HepG2 (cell line): ENCODE measurements at regions not wholly inside any gene's neighbourhood (a gene's known extent, or its start where the extent isn't known, plus 50 kb on each side); places are given as distances from the start of the nearest gene placed in this dataset.

Experiments used
- IRX3 ChIP-seq: sonication (generic); formaldehyde crosslinking; IDR thresholded peaks from 2 replicates; pipeline ENCODE4 v1.8.1; 2023; ENCODE audit warnings: mild to moderate bottlenecking, low read depth, missing genetic modification reagents, borderline replicate concordance
- ZNF235 ChIP-seq: sonication (generic); formaldehyde crosslinking; IDR thresholded peaks from 2 replicates; pipeline ENCODE4 v1.8.1; 2023; ENCODE audit warnings: mild to moderate bottlenecking, missing genetic modification reagents, borderline replicate concordance
- ZNF282 ChIP-seq: fragments of 450-650 bp; IDR thresholded peaks from 2 replicates; pipeline ENCODE4 v1.6.1; 2018; ENCODE audit not compliant: partially characterized antibody
- ZNF296 ChIP-seq: sonication (generic); formaldehyde crosslinking; conservative IDR thresholded peaks from 2 replicates; pipeline ENCODE4 v1.5.0; 2020; ENCODE audit warnings: mild to moderate bottlenecking, missing genetic modification reagents
- TF ChIP-seq, protein P1 (sequence below): sonication (generic); formaldehyde crosslinking; IDR thresholded peaks from 2 replicates; pipeline ENCODE4 v1.4.0; 2020; ENCODE audit warnings: low read depth, missing genetic modification reagents
- TF ChIP-seq, protein P2 (sequence below): sonication (generic); formaldehyde crosslinking; IDR thresholded peaks from 2 replicates; pipeline ENCODE4 v1.9.0; 2021; ENCODE audit warnings: missing genetic modification reagents, borderline replicate concordance
- TF ChIP-seq, protein P3 (sequence below): sonication (generic); formaldehyde crosslinking; IDR thresholded peaks from 2 replicates; pipeline ENCODE4 v1.5.0; 2020; ENCODE audit warnings: mild to moderate bottlenecking, missing genetic modification reagents

DNA sequence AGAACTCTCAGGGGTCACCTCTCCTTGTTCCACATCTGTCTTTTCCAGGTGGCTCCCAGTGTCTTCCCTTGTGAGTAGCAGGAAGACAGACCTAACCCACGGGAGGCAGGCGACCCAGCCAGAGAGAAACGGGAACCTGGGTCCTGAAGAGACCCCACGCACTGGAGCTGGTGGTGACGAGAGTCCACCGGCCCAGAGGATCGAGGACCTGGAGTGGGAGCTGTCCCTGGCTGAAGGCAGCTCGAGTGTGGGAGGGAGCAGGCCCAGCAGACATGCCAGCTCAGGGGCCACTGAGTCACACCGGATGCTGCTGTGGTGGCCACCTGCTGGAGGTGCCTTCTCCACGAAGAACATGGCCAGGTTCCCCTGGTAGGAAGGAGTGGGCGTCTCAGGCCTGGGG lies 66.5 kb upstream of the ATP12A start (continued):
- TF ChIP-seq, protein P1, sequence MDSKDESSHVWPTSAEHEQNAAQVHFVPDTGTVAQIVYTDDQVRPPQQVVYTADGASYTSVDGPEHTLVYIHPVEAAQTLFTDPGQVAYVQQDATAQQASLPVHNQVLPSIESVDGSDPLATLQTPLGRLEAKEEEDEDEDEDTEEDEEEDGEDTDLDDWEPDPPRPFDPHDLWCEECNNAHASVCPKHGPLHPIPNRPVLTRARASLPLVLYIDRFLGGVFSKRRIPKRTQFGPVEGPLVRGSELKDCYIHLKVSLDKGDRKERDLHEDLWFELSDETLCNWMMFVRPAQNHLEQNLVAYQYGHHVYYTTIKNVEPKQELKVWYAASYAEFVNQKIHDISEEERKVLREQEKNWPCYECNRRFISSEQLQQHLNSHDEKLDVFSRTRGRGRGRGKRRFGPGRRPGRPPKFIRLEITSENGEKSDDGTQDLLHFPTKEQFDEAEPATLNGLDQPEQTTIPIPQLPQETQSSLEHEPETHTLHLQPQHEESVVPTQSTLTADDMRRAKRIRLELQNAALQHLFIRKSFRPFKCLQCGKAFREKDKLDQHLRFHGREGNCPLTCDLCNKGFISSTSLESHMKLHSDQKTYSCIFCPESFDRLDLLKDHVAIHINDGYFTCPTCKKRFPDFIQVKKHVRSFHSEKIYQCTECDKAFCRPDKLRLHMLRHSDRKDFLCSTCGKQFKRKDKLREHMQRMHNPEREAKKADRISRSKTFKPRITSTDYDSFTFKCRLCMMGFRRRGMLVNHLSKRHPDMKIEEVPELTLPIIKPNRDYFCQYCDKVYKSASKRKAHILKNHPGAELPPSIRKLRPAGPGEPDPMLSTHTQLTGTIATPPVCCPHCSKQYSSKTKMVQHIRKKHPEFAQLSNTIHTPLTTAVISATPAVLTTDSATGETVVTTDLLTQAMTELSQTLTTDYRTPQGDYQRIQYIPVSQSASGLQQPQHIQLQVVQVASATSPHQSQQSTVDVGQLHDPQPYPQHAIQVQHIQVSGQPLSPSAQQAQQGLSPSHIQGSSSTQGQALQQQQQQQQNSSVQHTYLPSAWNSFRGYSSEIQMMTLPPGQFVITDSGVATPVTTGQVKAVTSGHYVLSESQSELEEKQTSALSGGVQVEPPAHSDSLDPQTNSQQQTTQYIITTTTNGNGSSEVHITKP: no peak
- TF ChIP-seq ZNF282: no peak
- TF ChIP-seq, protein P2, sequence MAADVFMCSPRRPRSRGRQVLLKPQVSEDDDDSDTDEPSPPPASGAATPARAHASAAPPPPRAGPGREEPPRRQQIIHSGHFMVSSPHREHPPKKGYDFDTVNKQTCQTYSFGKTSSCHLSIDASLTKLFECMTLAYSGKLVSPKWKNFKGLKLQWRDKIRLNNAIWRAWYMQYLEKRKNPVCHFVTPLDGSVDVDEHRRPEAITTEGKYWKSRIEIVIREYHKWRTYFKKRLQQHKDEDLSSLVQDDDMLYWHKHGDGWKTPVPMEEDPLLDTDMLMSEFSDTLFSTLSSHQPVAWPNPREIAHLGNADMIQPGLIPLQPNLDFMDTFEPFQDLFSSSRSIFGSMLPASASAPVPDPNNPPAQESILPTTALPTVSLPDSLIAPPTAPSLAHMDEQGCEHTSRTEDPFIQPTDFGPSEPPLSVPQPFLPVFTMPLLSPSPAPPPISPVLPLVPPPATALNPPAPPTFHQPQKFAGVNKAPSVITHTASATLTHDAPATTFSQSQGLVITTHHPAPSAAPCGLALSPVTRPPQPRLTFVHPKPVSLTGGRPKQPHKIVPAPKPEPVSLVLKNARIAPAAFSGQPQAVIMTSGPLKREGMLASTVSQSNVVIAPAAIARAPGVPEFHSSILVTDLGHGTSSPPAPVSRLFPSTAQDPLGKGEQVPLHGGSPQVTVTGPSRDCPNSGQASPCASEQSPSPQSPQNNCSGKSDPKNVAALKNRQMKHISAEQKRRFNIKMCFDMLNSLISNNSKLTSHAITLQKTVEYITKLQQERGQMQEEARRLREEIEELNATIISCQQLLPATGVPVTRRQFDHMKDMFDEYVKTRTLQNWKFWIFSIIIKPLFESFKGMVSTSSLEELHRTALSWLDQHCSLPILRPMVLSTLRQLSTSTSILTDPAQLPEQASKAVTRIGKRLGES: no peak
- TF ChIP-seq ZNF235: no peak
- TF ChIP-seq ZNF296: no peak
- TF ChIP-seq IRX3 (CRISPR knock-in tag): no peak
- TF ChIP-seq, protein P3, sequence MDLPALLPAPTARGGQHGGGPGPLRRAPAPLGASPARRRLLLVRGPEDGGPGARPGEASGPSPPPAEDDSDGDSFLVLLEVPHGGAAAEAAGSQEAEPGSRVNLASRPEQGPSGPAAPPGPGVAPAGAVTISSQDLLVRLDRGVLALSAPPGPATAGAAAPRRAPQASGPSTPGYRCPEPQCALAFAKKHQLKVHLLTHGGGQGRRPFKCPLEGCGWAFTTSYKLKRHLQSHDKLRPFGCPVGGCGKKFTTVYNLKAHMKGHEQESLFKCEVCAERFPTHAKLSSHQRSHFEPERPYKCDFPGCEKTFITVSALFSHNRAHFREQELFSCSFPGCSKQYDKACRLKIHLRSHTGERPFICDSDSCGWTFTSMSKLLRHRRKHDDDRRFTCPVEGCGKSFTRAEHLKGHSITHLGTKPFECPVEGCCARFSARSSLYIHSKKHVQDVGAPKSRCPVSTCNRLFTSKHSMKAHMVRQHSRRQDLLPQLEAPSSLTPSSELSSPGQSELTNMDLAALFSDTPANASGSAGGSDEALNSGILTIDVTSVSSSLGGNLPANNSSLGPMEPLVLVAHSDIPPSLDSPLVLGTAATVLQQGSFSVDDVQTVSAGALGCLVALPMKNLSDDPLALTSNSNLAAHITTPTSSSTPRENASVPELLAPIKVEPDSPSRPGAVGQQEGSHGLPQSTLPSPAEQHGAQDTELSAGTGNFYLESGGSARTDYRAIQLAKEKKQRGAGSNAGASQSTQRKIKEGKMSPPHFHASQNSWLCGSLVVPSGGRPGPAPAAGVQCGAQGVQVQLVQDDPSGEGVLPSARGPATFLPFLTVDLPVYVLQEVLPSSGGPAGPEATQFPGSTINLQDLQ: no peak
